ENCODE measurements at regions not wholly inside any gene's neighbourhood (a gene's known extent, or its start where the extent isn't known, plus 50 kb on each side); places are given as distances from the start of the nearest gene placed in this dataset.

GRCh38 chr18:4961121-4961909, 235.7 kb downstream of the AKAIN1 start (continued):
- no peak for TF ChIP-seq ASH1L (IDR thresholded peaks at IDR 0.05; ENCODE audit: borderline replicate concordance, low read depth, partially characterized antibody)
- TF ChIP-seq XRCC4 (IDR thresholded peaks at IDR 0.05; ENCODE audit: extremely low read depth, insufficient read depth, insufficient read length), result no peak
- TF ChIP-seq ZNF224 (CRISPR knock-in tag; IDR thresholded peaks at IDR 0.05), result no peak
- TF ChIP-seq TAL1 (IDR thresholded peaks at IDR 0.05), result no peak
- TF ChIP-seq MYC (IDR thresholded peaks at IDR 0.05; ENCODE audit: low read depth, low read length), result no peak
- no peak for TF ChIP-seq MYC (CRISPR knock-in tag; IDR thresholded peaks at IDR 0.05; ENCODE audit: borderline replicate concordance, low read depth)
- no peak for TF ChIP-seq ARID2 (IDR thresholded peaks at IDR 0.05)
- no peak for TF ChIP-seq EGR1 (conservative IDR thresholded peaks at IDR 0.05)

DNA sequence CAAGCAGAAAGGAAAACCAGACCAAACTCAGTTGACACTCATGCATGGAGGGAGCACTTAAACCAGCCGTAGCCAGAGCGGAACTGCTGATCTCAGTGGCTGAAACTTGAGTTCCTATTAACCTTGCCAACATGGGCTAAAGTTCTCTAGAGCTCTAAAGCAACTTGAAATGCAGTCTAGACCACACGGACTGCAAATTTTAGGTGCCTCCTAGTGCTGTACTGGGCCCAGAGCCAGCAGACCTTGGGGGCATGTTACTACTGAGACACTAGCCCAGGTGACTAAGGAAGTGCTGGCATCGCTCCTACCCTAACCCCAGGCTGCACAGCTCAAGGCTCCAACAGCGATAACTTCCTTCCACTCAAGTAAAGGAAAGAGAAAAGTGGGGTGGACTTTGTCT, 236.5 kb downstream of the AKAIN1 start:
- in situ Hi-C loops (cut with MboI), result no loop called here

More for the DNA sequence above, 236.5 kb downstream of the AKAIN1 start:
- ATAC-seq (no peak), FAIRE-seq (no peak), DNase-seq (ENCODE audit: extremely low read depth in 1 of 4, low spot score in 3 of 4) (no peak)
- Histone ChIP-seq H3K27ac (ENCODE audit: extremely low read depth, low read depth, low read length) (no peak overlapping the region), H2AFZ (ENCODE audit: low read depth, low read length) (no peak overlapping the region), H3K4me2 (ENCODE audit: insufficient read depth, low read length) (no peak overlapping the region), H3K9me3 (replicated peaks; ENCODE audit: control insufficient read depth, insufficient read depth, low read depth, low read length) (no peaks in the 10 kb centered on the region), H3K9me1 (ENCODE audit: control insufficient read depth, insufficient read depth, low read length) (no peaks in the 10 kb centered on the region), H3K4me1 (replicated peaks in 1 of 2; ENCODE audit: control insufficient read depth in 2 of 2, insufficient read depth in 2 of 2, low read length in 2 of 2) (no peaks in the 10 kb centered on the region), H3K4me3 (no peak overlapping the region), H4K20me1 (replicated peaks; ENCODE audit: control insufficient read depth, insufficient read depth, low read length) (no peaks in the 10 kb centered on the region), H3K36me3 (ENCODE audit: control insufficient read depth, insufficient read depth, low read length) (no peaks in the 10 kb centered on the region), H3K27me3 (ENCODE audit: control insufficient read depth in 2 of 2, insufficient read depth in 2 of 2, low read length in 2 of 2) (no peaks in the 10 kb centered on the region), H3K9ac (ENCODE audit: insufficient read depth in 1 of 2, low read depth in 2 of 2, low read length in 2 of 2) (no peak overlapping the region), H3K79me2 (ENCODE audit: control insufficient read depth, insufficient read depth, low read length) (no peaks in the 10 kb centered on the region)
- TF ChIP-seq, protein P1, sequence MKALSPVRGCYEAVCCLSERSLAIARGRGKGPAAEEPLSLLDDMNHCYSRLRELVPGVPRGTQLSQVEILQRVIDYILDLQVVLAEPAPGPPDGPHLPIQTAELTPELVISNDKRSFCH (CRISPR knock-in tag; IDR thresholded peaks at IDR 0.05), result no peak
- TF ChIP-seq, protein P1 (tag; IDR thresholded peaks at IDR 0.05), result no peak
- CTCF ChIA-PET (ENCODE audit: low intra/inter-chr PET ratio), result no interaction called here
- BruUV-seq (replicated peaks), result no TSS peak
- intact Hi-C loops (cut with micrococcal nuclease), result no loop called here
- POLR2A ChIA-PET, result no interaction called here
- 0% methylated on average over 5 of the region's 5 CpGs for WGBS (ENCODE audit: insufficient coverage, low coverage, missing lambda C conversion rate)
